Stimulated activated CD4-positive, alpha-beta T cell treated with anti-CD3 and anti-CD28 coated beads, Interleukin-15, amount 100 ng/mL, for 24 hours (primary cell): ENCODE measurements at regions not wholly inside any gene's neighbourhood (a gene's known extent, or its start where the extent isn't known, plus 50 kb on each side); places are given as distances from the start of the nearest gene placed in this dataset.
"Not testable (repeated sequence)": the region's sequence is repeated elsewhere in the genome, so short reads cannot be mapped to it uniquely, and the experiment has no call there.

Experiments used
- DNase-seq: peaks from one replicate; pipeline ENCODE4 v3.0.0-alpha.2; 2020

DNA sequence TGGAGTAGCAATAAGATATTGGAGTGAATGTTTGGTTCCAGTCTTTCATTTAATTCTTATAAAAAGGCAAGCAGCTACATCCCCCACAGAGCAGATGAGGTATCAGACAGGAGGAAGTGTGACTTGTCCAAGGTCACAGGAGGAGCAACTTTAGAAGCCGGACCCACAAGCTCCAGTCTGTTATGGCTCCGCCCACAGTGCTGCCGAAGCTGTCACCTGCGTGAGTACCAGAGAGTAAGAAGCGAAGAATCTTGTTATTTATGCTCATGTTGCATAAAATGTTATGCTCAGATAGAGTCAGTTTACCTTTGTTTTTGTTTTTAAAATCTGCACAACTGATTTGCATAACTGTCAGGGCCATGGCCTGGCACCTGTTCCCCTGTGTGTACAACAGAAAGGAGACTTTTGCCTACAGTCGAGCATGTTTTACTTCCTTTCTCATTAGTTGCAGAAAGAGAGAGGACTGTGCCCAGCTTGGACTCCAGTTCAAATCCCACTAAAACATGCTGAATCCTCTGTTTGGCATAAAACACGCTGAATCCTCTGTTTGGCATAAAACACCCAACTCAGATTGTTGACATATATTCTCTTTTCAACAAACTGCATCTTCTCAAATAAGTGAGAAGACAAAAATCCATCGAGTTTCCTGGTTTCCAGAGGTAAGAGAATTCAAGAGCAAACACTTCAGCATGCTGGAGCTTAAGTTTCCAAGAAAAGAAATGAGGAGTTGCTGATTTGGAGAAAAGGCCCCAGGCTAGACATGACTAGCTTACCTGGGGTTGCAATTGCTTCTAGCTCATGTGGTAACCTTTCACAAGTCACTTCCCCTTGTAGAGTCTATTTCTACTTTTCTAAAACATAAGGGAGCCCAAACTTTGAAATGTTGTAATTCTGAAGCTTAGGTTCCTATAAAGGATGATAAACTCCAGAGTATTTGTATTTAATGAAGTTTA, 409.8 kb upstream of the ZMIZ1 start:
- no peak for DNase-seq

DNA sequence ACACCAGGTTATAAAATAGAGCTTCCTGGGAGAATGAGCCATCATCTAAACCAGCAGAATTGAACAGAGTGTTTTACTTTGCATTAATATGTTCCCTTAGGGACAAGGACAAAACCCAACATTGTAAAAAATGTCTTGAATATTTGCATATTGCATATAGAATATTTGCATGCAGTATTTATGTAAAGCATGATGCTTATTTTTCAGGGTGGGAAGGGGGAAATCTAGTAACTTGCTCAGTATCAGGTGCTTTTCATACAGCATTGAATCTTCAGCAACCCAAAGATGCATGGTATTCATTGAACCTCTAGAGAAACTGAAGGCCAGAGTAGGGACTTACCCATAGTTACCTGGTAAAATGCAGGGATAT, 409.2 kb upstream of the ZMIZ1 start:
- no peak for DNase-seq

DNA sequence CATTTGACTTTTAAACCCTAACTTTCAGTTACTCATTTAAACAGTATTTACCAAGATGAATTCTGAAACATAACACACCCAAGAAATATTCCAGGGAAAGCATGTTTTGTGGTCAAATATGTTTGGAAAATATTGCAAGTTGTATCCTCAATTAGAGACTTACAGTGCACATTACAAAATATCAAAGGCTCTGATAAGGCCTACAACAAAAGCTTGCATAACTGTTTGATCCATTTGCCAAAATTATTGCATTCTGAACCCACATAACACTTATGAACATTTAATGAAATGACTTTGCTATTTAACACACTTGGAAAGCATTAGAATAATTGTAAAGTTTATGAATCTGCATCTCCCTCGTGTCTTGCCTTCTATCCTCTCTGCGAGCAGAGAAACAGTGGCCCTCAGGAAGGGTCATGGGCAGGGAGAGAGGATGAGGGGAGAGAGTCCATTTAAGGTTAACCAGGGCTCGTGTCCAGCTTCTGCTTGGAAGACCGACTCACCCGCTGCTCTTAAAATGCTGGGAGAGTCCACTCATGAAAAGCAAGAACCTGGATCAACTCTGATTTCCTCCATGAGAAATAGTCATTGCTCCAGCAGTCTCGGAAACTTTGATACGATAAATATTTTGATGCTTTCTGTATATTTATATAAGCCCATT, 408.2 kb upstream of the ZMIZ1 start:
- DNase-seq, result no peak

DNA sequence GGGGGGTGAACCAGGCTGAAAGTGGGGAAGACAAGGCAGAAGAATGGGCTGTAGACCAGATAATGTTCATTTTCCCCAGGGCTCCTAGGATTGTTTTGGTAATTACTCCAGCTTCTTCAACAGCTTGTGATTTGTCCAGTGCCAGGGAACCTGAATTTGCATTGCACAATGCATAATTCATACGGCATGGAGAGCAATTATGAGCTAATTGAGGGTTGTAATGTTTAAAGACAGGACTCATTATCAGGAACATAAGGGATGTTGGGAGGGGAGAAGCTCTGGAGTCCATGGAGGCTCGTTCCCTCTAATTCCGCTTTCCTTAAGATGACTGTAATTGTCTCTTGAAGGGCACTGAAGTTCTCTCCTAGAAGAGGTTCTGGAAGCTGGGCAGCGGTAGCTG, 405.0 kb upstream of the ZMIZ1 start:
- DNase-seq, result no peak

DNA sequence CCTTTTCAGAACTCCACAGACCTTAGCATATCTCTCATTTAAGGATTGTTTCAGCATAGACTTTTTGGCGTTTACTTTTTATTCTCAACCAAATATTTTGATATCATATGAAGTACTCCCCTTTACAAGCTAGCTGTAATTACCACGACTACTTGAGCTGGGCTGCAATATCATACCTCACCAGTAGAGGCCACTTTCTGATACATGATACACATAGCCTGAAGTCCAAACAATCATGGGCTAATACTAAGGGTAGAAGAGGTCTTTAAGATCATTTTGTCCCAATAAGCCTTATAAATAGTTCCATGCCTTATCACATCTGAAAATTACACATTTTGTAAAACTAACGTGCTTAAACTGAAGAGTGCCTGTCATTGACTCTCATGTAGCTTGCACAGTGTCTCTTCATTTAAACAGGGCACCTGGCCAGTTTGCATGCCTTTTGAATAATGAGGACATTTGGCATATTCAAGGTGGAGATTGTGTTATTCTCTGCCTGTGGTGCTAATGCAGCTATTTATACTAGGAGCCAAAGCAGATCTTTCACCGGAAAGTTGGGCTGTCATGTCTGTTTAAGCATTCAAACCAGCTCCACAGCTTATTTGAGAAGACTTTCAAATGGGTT, 403.7 kb upstream of the ZMIZ1 start:
- DNase-seq, result peak; percentile 25

DNA sequence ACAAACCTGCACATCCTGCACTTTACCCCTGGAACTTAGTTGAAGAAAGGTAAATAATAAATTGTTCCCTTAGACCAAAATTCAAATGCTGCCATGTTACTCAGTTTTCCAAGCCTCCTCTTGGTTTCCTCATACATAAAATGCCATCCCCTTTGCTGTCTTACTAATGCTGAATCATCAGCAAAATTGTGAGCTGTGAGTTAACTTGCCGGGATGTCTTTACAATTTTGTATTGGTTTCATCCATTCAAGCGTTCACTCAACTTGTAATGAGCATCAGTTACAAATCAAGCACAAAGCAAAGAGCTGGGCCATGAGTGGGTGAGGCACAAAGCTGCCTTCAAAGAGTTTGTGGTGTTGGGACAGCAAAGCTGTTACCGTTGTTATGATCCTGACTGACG, 395.8 kb upstream of the ZMIZ1 start:
- DNase-seq, result no peak

DNA sequence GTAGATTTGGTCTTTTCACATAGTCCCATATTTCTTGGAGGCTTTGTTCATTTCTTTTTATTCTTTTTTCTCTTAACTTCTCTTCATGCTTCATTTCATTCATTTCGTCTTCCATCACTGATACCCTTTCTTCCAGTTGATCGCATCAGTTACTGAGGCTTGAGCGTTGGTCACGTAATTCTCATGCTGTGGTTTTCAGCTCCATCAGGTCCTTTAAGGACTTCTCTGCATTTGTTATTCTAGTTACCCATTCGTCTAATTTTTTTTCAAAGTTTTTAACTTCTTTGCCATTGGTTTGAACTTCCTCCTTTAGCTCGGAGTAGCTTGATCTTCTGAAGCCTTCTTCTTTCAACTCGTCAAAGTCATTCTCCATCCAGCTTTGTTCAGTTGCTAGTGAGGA, 387.6 kb upstream of the ZMIZ1 start:
- DNase-seq, result not testable (repeated sequence)

DNA sequence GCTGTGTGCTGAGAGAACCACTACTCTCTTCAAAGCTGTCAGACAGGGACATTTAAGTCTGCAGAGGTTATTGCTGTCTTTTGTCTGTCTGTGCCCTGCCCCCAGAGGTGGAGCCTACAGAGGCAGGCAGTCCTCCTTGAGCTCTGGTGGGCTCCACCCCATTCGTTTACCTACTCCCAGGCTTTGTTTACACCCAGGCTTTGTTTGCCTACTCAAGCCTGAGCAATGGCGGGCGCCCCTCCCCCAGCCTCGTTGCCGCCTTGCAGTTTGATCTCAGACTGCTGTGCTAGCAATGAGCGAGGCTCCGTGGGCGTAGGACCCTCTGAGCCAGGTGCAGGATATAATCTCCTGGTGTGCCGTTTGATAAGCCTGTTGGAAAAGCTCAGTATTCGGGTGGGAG, 386.8 kb upstream of the ZMIZ1 start:
- DNase-seq, result not testable (repeated sequence)

DNA sequence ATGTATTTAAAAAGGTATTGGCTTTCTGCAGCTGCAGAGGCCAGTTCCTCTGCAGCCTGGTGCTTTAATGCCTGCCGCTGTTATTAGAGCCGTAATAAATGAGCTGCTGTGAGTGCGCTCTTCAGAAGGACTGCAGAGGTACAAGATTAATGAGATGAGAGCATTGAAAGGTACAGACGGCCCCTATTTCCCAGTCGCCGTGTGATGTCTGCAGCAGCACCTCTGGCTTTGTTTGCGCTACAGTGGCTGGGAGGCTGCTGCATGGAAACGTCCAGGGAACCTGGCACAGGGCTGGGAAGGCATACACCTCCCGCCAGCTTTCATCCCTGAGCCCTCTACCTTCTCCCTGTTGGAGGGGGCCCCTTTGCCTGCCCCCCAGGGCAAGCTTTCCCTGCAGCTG, 383.8 kb upstream of the ZMIZ1 start:
- no peak for DNase-seq

DNA sequence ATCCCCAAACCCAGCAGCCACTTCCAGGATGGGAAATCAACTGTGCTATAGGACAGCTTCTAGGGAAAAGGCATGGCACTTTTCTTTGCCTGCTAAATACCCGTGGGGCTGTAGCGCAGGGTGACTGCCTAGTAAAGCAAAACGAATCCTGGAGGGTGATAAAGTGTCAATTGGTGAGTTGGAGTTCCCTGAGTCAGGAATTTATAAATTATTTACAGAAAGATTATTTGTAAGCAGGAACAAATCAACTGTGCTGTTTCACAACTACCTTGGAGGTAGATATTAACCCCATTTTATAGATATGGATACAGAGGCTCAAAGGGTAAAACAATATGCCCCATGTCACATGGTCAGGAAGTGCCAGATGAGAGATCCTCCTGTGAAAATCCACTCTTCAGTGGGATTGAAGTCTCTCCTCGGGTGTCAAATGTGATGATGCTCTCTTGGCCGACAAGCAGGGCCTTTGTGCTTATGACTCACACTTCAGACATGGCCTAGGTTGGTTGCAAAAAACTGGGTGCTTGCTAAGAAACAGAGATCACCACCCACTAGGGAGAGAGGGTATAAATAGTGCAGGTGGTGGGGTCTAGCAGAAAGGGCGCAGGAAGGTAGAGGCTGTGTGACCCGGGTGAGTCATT, 383.2 kb upstream of the ZMIZ1 start:
- no peak for DNase-seq

DNA sequence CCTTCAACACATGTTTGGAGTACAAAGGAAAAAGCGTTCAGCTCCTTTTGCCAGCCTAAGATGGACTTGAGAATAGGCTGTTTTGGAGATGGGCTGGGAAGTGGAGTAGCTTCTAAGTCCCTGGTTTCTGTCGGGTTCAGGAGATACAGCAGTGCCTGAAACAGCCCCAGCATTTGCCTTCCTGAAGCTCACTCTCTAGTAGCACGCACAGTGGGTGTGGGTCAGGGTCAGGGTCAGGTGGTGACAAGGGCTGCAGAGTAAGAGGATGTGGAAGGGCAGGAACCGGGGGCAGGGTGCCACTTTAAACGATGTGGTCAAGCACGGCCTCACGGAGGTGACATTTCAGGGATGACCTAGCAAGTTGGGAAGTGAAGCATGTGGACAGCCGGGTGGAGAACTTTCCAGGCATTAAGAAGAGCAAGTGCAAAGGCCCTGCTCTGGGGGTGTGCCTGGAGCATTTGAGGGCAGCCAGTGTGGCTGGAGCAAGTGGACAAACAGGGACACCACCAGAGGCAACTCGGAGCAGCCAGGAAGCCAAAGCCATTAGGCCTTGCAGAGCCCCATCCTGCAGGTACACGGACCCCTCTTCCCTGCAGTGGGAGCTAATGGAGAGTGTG, 382.2 kb upstream of the ZMIZ1 start:
- DNase-seq, result no peak

DNA sequence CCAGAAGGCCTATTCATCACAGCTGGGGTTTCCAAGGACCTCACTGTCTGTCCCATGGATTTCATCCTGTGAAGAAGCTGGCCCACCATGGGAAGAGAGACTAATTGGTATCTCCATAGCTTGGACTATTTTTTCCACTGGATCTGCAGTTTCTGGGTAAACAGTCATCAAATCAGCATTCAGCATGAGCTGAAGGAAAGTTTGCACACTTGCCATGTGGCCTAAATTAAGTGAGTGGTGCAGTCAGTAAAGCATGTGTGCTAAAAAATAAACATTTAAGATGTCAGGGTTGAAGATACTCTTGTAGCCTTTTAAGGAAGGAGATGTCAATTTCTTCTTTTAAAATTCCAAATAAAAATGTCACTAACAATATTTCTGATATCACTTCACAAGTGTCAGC, 381.1 kb upstream of the ZMIZ1 start:
- DNase-seq, result no peak

DNA sequence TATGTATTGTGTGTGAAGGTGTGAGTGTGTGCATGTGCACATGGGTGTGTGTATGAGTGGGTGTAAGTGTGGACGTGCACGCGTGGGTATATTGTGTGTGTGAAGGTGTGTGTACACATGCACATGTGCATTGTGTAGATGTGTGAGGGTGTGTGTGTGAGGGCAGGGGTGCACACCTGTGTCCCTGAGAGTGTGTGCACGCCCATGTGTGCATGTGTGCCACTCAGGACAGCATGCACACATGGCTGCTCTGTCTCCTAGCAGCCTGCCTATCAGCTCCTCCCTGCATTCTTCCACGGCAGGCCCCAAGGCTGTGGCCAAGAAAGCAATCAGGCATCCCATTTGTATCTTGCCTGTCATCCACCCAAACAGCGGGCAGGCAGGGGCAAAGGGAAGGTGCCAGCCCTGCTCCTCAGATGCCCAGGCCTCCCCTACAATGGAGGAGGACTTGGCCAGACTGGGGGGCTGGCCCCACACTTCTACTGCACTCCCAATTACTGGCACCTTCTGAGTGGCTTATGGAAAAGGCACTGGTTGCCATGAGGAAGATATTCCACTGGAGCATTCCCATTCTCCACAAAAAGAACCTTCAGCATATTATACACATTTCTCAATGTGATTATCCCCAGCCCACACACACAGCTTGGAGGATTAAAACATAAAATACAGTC, 380.4 kb upstream of the ZMIZ1 start:
- DNase-seq, result no peak

DNA sequence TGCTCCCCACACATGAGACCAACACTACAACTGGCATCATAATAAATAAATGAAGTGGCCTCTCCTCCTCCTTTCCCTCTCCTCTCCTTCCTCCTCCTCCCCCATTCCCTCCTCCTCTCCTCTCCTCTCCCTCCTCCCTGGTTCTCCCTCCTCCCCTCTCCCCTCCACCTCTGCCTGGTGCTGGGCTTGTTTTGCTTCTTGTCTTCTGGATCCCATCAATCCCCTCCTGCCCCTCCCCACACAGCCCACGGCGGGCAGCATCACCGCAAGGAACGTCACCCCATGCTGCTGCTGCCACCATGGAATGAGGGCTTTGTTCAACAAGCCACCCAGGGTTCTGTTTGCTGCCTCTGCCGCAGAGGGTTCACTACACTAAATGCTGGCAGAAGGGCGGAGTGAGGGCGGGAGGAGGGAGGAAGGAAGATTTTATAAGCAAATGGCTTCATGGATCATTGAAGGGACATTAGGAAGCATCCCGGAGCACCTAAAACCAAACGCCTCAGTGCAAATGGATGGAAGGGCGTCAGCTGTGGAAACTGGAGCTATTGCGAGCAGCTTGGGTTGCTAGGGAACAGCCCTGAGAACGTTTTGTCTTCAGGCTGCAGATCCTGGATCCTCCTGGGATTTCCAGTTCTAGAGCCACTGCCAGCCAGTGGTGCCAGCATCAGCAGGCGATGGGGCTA, 379.7 kb upstream of the ZMIZ1 start:
- no peak for DNase-seq

DNA sequence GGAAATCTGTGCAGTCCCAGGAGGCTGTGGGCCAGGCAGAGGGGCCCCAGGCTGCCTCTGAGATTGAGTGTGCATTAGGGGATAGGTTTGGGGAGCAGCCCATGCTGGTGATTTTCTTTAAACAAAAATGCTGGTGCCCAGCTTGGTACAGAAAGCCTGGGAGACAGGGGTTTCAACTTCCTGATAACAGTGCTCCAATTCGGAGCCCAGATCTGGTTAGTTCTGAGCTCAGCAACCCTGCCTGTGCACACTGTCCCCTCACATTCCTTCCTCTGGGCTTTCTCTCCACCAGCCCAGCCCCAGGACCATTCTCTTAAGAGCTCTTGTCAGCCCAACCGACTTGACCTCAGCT, 379.2 kb upstream of the ZMIZ1 start:
- DNase-seq, result no peak

DNA sequence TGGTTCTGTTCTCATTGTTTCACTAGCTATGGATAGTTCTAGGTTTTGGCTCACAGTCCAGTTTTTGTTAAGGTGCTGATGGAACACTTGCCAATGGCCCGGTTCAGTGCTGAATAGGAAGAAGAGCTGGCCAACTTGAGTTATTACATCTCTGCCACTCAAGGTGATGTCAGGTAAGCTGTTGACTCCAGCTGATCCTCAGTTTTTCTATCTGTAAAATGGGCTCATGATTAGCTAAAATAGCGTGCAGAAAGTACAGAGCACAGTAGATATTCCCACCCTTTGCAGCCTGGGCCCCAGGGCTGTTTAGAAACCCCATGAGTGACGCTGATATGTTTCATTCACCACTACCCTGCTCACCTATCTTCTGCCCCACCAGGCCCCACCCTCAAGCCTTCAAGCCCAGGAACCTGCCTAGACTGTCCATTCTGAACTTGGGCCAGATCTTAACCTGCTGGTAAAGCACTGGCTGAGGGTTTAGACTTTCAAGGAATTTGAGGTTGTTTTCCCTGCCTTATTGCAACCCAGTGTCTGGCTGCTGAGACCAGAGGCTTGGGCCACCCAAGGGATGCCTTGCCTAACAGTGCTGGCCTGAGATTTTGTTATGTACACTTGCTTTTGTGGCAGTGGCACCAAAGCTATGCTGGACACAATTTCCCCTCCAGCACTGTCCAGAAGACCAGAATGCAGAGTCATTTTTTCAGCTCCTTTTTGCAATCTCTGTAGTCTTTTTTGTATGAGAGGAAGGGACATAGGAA, 378.2 kb upstream of the ZMIZ1 start:
- no peak for DNase-seq

DNA sequence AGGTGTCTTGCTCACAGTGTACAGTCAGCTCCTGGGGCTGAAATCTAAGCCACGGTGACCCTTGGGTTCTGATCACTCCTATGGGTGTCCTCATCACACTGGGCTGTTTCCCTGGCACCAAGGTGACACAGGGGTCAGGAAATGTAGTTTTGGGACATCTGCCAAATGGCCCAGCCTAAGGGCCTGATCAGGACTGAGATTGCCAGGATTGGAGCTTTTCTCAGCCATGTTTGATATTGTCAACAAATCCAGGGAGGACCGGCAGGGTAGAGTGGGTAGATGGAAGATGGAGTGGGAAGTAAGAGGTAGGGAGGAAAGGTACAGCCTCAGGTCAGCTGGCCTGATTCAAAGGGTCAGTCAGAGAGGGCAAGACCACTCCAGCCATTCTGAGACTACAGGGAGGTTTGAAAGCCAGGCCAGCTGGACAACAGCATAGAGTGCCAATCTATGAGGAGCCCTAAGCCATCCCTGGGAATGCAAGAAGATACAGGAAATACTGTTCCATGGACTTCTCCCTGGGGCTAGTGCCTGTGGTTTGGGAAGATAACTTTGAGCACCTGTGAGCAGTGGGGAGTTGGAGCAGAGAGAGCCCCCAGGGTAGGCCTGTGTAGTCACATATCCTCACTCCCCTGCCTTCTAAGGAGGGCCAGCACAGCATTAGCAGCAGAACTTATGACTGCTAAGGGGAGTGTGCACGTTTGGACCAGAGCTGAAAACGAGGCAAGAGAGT, 377.3 kb upstream of the ZMIZ1 start:
- no peak for DNase-seq

DNA sequence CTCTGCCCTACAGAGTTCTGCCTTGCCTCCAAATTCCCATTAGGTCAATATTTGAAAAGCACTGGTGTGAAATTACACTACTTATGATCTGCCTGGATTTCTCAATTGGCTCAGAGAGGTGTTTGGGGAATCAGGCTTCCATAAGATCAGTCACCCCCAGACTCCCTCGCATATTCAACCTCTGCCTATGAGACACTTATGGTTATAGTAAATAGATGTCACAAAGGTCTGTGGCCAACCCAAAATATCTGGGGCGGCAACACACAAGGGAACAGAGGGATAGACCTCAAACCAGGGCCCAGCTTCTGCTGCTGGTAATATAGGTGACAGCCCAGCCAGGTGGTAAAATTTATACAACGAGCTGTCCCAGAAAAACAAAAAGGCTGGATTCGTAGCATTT, 376.7 kb upstream of the ZMIZ1 start:
- no peak for DNase-seq

DNA sequence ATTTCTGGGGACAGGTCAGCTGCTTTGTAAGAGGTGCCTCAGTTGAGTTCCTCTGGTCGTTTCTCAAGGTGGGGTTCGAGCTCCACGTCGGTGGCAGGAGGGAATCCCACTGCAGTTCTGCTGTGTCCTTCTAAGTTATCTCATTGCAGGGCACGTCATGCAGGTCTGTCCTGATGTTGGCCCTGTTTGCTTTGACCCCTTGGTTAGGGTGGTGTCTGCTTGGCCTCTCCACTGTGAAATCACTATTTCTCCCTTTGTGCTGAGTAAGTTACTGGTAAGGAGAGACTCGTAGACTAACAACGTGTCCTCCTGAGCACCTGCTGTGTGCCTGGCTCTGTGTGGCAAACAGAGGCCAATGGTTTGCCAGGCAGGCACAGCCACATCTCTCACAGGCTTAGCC, 372.9 kb upstream of the ZMIZ1 start:
- DNase-seq, result no peak

DNA sequence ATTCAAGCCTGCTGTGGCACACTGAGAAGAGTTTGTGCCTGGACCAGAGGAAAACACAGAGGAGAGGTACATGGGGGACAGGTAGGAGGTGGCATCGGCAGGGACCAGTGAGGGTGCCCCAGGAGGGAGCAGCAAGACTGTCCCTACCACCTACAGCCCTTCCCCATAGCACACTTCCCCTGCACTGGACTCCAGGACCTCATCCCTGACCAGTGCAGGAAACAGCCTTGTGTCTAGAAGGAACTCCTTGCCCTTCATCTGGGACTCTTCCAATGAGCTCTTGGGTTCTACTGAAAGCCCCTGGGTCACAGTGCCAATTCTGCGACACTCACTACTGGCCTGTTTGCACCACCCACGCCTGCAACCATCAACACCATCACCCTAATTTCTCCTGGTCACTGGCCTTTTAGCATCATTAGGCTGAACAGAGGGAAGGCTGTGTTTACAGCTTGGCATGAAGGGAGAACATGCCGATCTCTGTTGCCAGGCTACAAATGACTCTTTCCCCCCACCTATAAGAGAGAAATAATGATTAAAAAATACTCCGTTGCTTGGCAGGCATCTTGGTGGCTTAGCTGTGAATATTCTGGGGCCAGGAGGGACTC, 371.9 kb upstream of the ZMIZ1 start:
- no peak for DNase-seq
